Neural cell (in vitro differentiated cells): ENCODE measurements at regions not wholly inside any gene's neighbourhood (a gene's known extent, or its start where the extent isn't known, plus 50 kb on each side); places are given as distances from the start of the nearest gene placed in this dataset.

Experiments used
- H2AFZ ChIP-seq: fragments of 200-600, 300-800 bp; sonication (generic), shearing (Covaris generic); 2 replicates; pipeline ENCODE4 v1.6.0; 2014; ENCODE audit warnings: low read depth, mild to moderate bottlenecking, antibody characterized with exemption, low read length, moderate library complexity
- H3F3A ChIP-seq: fragments of 200-600 bp; shearing (Covaris generic); 2 replicates; pipeline ENCODE4 v1.6.1; 2016; ENCODE audit warnings: mild to moderate bottlenecking, moderate library complexity, mixed read lengths, antibody characterized with exemption, low read length; ENCODE audit not compliant: insufficient read depth, poor library complexity, severe bottlenecking
- H3K27ac ChIP-seq: fragments of 200-600, 300-800 bp; sonication (generic), shearing (Covaris generic); 2 replicates; pipeline ENCODE4 v1.5.1; 2014; ENCODE audit warnings: mild to moderate bottlenecking, low read length, moderate library complexity
- H3K27me3 ChIP-seq: fragments of 300-800, 200-600 bp; sonication (generic), shearing (Covaris generic); 2 replicates; pipeline ENCODE4 v1.6.0; 2014; ENCODE audit warnings: mild to moderate bottlenecking, low read depth, low read length, moderate library complexity; ENCODE audit not compliant: insufficient read depth
- H3K36me3 ChIP-seq: fragments of 300-800, 200-600 bp; sonication (generic), shearing (Covaris generic); 2 replicates; pipeline ENCODE4 v1.5.1; 2014; ENCODE audit warnings: mild to moderate bottlenecking, antibody characterized with exemption, low read length, moderate library complexity; ENCODE audit not compliant: insufficient read depth
- H3K4me2 ChIP-seq: fragments of 300-800, 200-600 bp; sonication (generic), shearing (Covaris generic); 2 replicates; pipeline ENCODE4 v1.6.0; 2014; ENCODE audit warnings: mild to moderate bottlenecking, low read length
- H3K4me3 ChIP-seq: fragments of 300-800, 200-600 bp; sonication (generic), shearing (Covaris generic); 2 replicates; pipeline ENCODE4 v1.5.1; 2014; ENCODE audit warnings: mild to moderate bottlenecking, low read length, moderate library complexity
- H3K79me2 ChIP-seq: fragments of 200-600 bp; shearing (Covaris generic); replicated peaks from 2 replicates; pipeline ENCODE4 v1.6.0; 2014; ENCODE audit warnings: mild to moderate bottlenecking, low read length, moderate library complexity; ENCODE audit not compliant: insufficient read depth
- H3K9ac ChIP-seq: fragments of 300-800, 200-600 bp; sonication (generic), shearing (Covaris generic); 2 replicates; pipeline ENCODE4 v1.6.1; 2016; ENCODE audit warnings: mild to moderate bottlenecking, low read length, mixed read lengths
- H3K9me2 ChIP-seq: fragments of 200-600 bp; shearing (Covaris generic); 2 replicates; pipeline ENCODE4 v1.6.1; 2016; ENCODE audit warnings: mild to moderate bottlenecking, low read length, mixed read lengths; ENCODE audit not compliant: insufficient read depth
- H3K9me3 ChIP-seq: fragments of 200-600, 300-800 bp; sonication (generic), shearing (Covaris generic); 2 replicates; pipeline ENCODE4 v1.6.1; 2016; ENCODE audit warnings: mild to moderate bottlenecking, mixed run types, low read length, moderate library complexity, mixed read lengths
- H4K20me1 ChIP-seq: fragments of 200-600 bp; shearing (Covaris generic); 2 replicates; pipeline ENCODE4 v1.6.1; 2016; ENCODE audit warnings: mild to moderate bottlenecking, mixed run types; ENCODE audit not compliant: insufficient read depth
- EP300 ChIP-seq: fragments of 450-650 bp; conservative IDR thresholded peaks from 2 replicates; pipeline ENCODE4 v1.6.1; 2014; ENCODE audit warnings: antibody characterized with exemption, mild to moderate bottlenecking, moderate library complexity; ENCODE audit not compliant: poor library complexity, severe bottlenecking
- EZH2 ChIP-seq: fragments of 200-600, 300-800 bp; shearing (Covaris generic), sonication (generic); IDR thresholded peaks from 2 replicates; pipeline ENCODE4 v1.6.1; 2014; ENCODE audit warnings: antibody characterized with exemption, low read length, borderline replicate concordance, mild to moderate bottlenecking; ENCODE audit not compliant: insufficient read depth, poor library complexity, severe bottlenecking
- MXI1 ChIP-seq: fragments of 450-650 bp; conservative IDR thresholded peaks from 2 replicates; pipeline ENCODE4 v1.6.1; 2014; ENCODE audit warnings: antibody characterized with exemption, mild to moderate bottlenecking; ENCODE audit not compliant: poor library complexity, severe bottlenecking
- POLR2AphosphoS5 ChIP-seq: IDR thresholded peaks from 2 replicates; pipeline ENCODE4 v1.6.1; 2012
- RAD21 ChIP-seq: fragments of 450-650 bp; conservative IDR thresholded peaks from 2 replicates; pipeline ENCODE4 v1.6.1; 2014; ENCODE audit warnings: antibody characterized with exemption, mild to moderate bottlenecking, moderate library complexity
- SMC3 ChIP-seq: fragments of 450-650 bp; conservative IDR thresholded peaks from 2 replicates; pipeline ENCODE4 v1.6.1; 2014; ENCODE audit warnings: antibody characterized with exemption, mild to moderate bottlenecking, moderate library complexity; ENCODE audit not compliant: poor library complexity
- TAF1 ChIP-seq: IDR thresholded peaks from 2 replicates; pipeline ENCODE4 v1.6.1; 2012; ENCODE audit warnings: low read depth
- TF ChIP-seq, protein P1 (sequence below): IDR thresholded peaks from 2 replicates; pipeline ENCODE4 v1.6.1; 2012; ENCODE audit warnings: borderline replicate concordance
- TF ChIP-seq, protein P2 (sequence below): fragments of 450-650 bp; IDR thresholded peaks from 2 replicates; pipeline ENCODE4 v1.5.1; 2014; ENCODE audit warnings: antibody characterized with exemption, mild to moderate bottlenecking, moderate library complexity; ENCODE audit not compliant: poor library complexity, severe bottlenecking

DNA sequence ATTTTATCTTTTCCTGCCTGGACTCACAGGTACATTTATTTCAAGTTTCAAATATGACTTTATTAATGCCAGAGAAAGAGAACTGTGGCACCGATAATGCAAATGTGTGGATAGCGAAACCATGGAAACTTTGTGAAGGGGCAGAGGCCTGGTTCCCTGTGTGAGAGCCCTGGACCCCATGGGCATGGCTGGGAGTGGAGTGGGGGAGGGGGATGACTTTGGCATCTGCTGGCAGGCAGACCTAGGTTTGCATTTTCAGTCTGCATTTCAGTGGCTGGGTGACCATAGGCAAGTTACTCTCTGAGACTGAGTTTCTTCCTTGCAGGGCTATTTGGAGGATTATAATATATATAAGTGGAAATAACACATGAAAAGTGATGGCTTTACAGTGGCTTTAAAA, 163.8 kb upstream of the TMTC4 start:
- TF ChIP-seq TAF1 (no peak), EZH2 (no peak), POLR2AphosphoS5 (no peak)
- TF ChIP-seq, protein P1, sequence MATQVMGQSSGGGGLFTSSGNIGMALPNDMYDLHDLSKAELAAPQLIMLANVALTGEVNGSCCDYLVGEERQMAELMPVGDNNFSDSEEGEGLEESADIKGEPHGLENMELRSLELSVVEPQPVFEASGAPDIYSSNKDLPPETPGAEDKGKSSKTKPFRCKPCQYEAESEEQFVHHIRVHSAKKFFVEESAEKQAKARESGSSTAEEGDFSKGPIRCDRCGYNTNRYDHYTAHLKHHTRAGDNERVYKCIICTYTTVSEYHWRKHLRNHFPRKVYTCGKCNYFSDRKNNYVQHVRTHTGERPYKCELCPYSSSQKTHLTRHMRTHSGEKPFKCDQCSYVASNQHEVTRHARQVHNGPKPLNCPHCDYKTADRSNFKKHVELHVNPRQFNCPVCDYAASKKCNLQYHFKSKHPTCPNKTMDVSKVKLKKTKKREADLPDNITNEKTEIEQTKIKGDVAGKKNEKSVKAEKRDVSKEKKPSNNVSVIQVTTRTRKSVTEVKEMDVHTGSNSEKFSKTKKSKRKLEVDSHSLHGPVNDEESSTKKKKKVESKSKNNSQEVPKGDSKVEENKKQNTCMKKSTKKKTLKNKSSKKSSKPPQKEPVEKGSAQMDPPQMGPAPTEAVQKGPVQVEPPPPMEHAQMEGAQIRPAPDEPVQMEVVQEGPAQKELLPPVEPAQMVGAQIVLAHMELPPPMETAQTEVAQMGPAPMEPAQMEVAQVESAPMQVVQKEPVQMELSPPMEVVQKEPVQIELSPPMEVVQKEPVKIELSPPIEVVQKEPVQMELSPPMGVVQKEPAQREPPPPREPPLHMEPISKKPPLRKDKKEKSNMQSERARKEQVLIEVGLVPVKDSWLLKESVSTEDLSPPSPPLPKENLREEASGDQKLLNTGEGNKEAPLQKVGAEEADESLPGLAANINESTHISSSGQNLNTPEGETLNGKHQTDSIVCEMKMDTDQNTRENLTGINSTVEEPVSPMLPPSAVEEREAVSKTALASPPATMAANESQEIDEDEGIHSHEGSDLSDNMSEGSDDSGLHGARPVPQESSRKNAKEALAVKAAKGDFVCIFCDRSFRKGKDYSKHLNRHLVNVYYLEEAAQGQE, result no peak
- Histone ChIP-seq H3K27ac (peak overlapping the region; percentile 48), H3K4me3 (no peak overlapping the region), H3K9me2 (no peaks in the 10 kb centered on the region), H2AFZ (no peak overlapping the region), H3K9me3 (no peaks in the 10 kb centered on the region), H4K20me1 (no peaks in the 10 kb centered on the region), H3K79me2 (no peaks in the 10 kb centered on the region), H3K4me2 (no peak overlapping the region), H3F3A (no peaks in the 10 kb centered on the region), H3K36me3 (no peaks in the 10 kb centered on the region), H3K9ac (no peak overlapping the region), H3K27me3 (no peaks in the 10 kb centered on the region)

DNA sequence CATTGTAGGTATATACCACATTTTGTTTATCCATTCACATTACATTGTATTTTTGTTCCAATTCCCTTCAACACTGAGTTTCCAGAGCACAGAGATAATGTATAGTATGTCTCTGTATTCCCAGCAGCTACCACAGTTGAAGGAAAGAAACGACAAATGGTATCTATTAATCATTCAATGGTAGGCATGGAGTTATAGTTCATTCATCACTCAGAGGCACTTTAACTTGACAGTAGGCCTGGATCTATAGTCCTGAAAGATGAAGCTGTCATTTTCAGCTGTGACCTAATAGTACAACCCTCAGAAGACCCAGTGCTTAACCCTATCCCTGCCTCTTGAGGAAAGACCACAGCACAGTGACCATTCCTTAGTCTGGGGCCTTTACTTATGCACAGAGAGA, 163.0 kb upstream of the TMTC4 start:
- H3K4me3 ChIP-seq, result no peak overlapping the region
- no peak overlapping the region for H3K4me2 ChIP-seq
- no peaks in the 10 kb centered on the region for H3K9me2 ChIP-seq
- H4K20me1 ChIP-seq, result no peaks in the 10 kb centered on the region
- H3K27ac ChIP-seq, result peak overlapping the region; percentile 48
- H3K36me3 ChIP-seq, result no peaks in the 10 kb centered on the region
- no peak overlapping the region for H3K9ac ChIP-seq
- no peaks in the 10 kb centered on the region for H3K27me3 ChIP-seq
- TF ChIP-seq RAD21, result no peak
- peak; percentile 83 for TF ChIP-seq EP300
- TF ChIP-seq POLR2AphosphoS5, result peak; percentile 61
- TF ChIP-seq, protein P1, result peak; percentile 94
- no peaks in the 10 kb centered on the region for H3K79me2 ChIP-seq
- H2AFZ ChIP-seq, result no peak overlapping the region
- H3F3A ChIP-seq, result no peaks in the 10 kb centered on the region
- H3K9me3 ChIP-seq, result no peaks in the 10 kb centered on the region

DNA sequence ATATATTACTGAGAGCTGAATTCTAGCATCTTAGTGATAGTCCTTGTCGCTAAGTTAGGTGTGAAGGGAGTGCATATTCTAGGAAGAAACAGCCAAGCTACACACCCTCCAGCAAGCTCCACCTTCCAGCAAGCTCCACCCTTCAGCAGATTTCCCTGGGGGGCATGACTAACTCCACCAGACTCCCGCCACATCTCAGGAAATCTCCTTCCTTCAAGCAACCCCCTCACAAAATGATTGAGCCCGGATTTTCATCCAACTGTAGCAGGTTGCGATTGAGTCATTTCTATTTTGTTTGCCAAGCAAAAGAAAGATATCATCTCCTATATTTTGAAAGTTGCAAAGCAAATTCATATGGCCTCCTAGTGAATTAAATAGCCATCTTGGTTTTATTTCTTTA, 162.1 kb upstream of the TMTC4 start:
- peak overlapping the region; percentile 48 for H3K27ac ChIP-seq
- no peaks in the 10 kb centered on the region for H3K36me3 ChIP-seq
- no peak overlapping the region for H3K4me3 ChIP-seq
- H3F3A ChIP-seq, result no peaks in the 10 kb centered on the region
- no peaks in the 10 kb centered on the region for H3K9me2 ChIP-seq
- no peak overlapping the region for H3K4me2 ChIP-seq
- no peaks in the 10 kb centered on the region for H3K9me3 ChIP-seq
- no peaks in the 10 kb centered on the region for H3K79me2 ChIP-seq
- H3K27me3 ChIP-seq, result no peaks in the 10 kb centered on the region
- TF ChIP-seq MXI1, result no peak
- no peak for TF ChIP-seq EP300
- TF ChIP-seq POLR2AphosphoS5, result no peak
- TF ChIP-seq TAF1, result no peak
- TF ChIP-seq, protein P2, sequence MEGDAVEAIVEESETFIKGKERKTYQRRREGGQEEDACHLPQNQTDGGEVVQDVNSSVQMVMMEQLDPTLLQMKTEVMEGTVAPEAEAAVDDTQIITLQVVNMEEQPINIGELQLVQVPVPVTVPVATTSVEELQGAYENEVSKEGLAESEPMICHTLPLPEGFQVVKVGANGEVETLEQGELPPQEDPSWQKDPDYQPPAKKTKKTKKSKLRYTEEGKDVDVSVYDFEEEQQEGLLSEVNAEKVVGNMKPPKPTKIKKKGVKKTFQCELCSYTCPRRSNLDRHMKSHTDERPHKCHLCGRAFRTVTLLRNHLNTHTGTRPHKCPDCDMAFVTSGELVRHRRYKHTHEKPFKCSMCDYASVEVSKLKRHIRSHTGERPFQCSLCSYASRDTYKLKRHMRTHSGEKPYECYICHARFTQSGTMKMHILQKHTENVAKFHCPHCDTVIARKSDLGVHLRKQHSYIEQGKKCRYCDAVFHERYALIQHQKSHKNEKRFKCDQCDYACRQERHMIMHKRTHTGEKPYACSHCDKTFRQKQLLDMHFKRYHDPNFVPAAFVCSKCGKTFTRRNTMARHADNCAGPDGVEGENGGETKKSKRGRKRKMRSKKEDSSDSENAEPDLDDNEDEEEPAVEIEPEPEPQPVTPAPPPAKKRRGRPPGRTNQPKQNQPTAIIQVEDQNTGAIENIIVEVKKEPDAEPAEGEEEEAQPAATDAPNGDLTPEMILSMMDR, result no peak
- no peak for TF ChIP-seq SMC3
- TF ChIP-seq, protein P1, result no peak
- no peak overlapping the region for H3K9ac ChIP-seq
- no peaks in the 10 kb centered on the region for H4K20me1 ChIP-seq
- no peak overlapping the region for H2AFZ ChIP-seq
